ENCODE measurements at regions not wholly inside any gene's neighbourhood (a gene's known extent, or its start where the extent isn't known, plus 50 kb on each side); places are given as distances from the start of the nearest gene placed in this dataset.

DNA sequence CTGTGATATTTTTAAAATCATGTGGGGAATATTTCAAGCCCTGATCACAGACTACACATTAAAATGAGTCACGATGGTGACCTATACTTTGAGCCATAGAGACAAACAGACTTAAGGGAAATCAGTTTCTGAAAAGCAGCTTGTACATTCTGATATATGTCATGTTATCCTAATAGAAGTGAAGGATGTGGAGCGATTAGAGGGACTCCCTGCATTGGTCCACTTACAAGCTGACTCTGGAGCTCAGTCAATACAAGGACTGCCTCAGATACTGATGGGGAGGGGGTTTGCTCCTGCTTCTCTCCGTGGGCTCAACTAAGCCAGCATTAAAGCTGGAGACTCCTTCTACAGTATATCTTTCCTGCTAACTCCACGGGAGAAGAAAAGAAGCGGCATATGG lies 173.5 kb downstream of the ALG10B start:
- no peak for TF ChIP-seq POLR2A (IDR thresholded peaks at IDR 0.05)
- TF ChIP-seq, protein P1, sequence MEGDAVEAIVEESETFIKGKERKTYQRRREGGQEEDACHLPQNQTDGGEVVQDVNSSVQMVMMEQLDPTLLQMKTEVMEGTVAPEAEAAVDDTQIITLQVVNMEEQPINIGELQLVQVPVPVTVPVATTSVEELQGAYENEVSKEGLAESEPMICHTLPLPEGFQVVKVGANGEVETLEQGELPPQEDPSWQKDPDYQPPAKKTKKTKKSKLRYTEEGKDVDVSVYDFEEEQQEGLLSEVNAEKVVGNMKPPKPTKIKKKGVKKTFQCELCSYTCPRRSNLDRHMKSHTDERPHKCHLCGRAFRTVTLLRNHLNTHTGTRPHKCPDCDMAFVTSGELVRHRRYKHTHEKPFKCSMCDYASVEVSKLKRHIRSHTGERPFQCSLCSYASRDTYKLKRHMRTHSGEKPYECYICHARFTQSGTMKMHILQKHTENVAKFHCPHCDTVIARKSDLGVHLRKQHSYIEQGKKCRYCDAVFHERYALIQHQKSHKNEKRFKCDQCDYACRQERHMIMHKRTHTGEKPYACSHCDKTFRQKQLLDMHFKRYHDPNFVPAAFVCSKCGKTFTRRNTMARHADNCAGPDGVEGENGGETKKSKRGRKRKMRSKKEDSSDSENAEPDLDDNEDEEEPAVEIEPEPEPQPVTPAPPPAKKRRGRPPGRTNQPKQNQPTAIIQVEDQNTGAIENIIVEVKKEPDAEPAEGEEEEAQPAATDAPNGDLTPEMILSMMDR (IDR thresholded peaks at IDR 0.05): no peak
